Ishikawa (cell line): ENCODE measurements at regions not wholly inside any gene's neighbourhood (a gene's known extent, or its start where the extent isn't known, plus 50 kb on each side); places are given as distances from the start of the nearest gene placed in this dataset.

Experiments used
- RAD21 ChIP-seq: IDR thresholded peaks from 2 replicates; pipeline ENCODE4 v1.6.1; 2012; ENCODE audit warnings: low read depth
- ZBTB7A ChIP-seq: IDR thresholded peaks from 2 replicates; pipeline ENCODE4 v1.6.1; 2012; ENCODE audit warnings: low read depth

DNA sequence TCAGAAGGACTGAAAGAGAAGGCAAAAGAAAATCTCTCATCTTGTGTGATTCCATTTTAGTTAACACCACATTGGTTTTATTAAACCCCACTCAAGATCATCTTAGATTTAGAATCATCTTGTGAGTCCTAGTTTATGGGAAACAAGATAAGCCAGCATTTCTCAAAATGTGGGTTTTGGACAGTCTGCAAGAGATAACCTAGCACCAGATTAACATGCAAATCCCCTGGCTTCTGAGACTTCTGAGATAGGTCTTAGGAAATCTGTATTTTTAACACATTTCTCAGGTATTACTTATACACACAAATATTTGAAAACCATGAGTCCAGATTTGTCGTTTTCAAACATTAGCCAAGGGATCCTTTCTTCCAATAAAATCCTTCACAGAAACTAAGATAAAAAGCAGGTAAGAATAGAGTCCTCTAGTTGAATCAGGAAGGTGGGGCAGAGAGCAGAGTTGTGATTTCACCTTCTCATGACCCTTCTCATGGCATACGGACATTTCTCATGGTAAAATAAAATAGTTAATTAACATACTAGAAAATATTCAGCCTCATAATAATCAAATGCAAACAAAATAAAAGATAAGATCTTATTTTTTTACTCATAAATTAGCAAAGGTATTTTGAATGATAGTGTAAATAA lies 287.2 kb upstream of the FN1 start:
- TF ChIP-seq RAD21 (no peak), ZBTB7A (no peak)
